ENCODE measurements at regions not wholly inside any gene's neighbourhood (a gene's known extent, or its start where the extent isn't known, plus 50 kb on each side); places are given as distances from the start of the nearest gene placed in this dataset.
"Not testable (repeated sequence)": the region's sequence is repeated elsewhere in the genome, so short reads cannot be mapped to it uniquely, and the experiment has no call there.

GRCh38 chr17:77528516-77529327 lies 388.0 kb downstream of the SEC14L1 start:
- Histone ChIP-seq H3K27me3 (ENCODE audit: control insufficient read depth, insufficient read depth, low read length) (peaks cover 28% of the 10 kb centered on the region), H3K4me3 (ENCODE audit: low read depth, low read length) (peak overlapping the region; percentile 41), H3K27ac (ENCODE audit: low read depth, low read length) (no peak overlapping the region), H3K9me3 (ENCODE audit: control insufficient read depth, insufficient read depth, low read length) (peaks cover 10% of the 10 kb centered on the region)
- CTCF ChIA-PET = no interaction called here
- DNase-seq (ENCODE audit: low read depth, low spot score) = no peak
- POLR2A ChIA-PET = interaction anchor here (1.3 kb wide), 1 partner anchor 430 kb away, joined by 3 read pairs; the partner anchor contains the start of gene TNRC6C
- TF ChIP-seq CTCF (IDR thresholded peaks at IDR 0.05; ENCODE audit: low read depth, low read length) = no peak

- no peak for DNase-seq (ENCODE audit: low read depth, low spot score)
- Histone ChIP-seq H3K27me3 (ENCODE audit: control insufficient read depth, insufficient read depth, low read length) (peaks cover 28% of the 10 kb centered on the region), H3K4me3 (ENCODE audit: low read depth, low read length) (no peak overlapping the region), H3K9me3 (ENCODE audit: control insufficient read depth, insufficient read depth, low read length) (peaks cover 15% of the 10 kb centered on the region), H3K27ac (ENCODE audit: low read depth, low read length) (no peak overlapping the region)
- CTCF ChIA-PET = no interaction called here
- TF ChIP-seq CTCF (IDR thresholded peaks at IDR 0.05; ENCODE audit: low read depth, low read length) = no peak
- POLR2A ChIA-PET = interaction anchor here (1.3 kb wide), 1 partner anchor 429 kb away, joined by 3 read pairs; the partner anchor contains the start of gene TNRC6C
Measured at GRCh38 chr17:77529328-77529650, 388.5 kb downstream of the SEC14L1 start.

GRCh38 chr17:77530591-77530990 lies 389.8 kb downstream of the SEC14L1 start:
- no peak for DNase-seq (ENCODE audit: low read depth, low spot score)
- no peak for TF ChIP-seq CTCF (IDR thresholded peaks at IDR 0.05; ENCODE audit: low read depth, low read length)
- Histone ChIP-seq H3K27me3 (ENCODE audit: control insufficient read depth, insufficient read depth, low read length) (peaks cover 28% of the 10 kb centered on the region), H3K9me3 (ENCODE audit: control insufficient read depth, insufficient read depth, low read length) (peaks cover 15% of the 10 kb centered on the region), H3K27ac (ENCODE audit: low read depth, low read length) (no peak overlapping the region), H3K4me3 (ENCODE audit: low read depth, low read length) (no peak overlapping the region)
- ChIA-PET POLR2A (interaction anchor here (1.5 kb wide), 1 partner anchor 428 kb away, joined by 3 read pairs; the partner anchor contains the start of gene TNRC6C), CTCF (interaction anchor here (0.7 kb wide), 1 partner anchor 12 kb away, joined by 3 read pairs; no protein-coding TSS in a partner anchor)

- peaks cover 28% of the 10 kb centered on the region for H3K27me3 ChIP-seq (ENCODE audit: control insufficient read depth, insufficient read depth, low read length)
- TF ChIP-seq CTCF (IDR thresholded peaks at IDR 0.05; ENCODE audit: low read depth, low read length) = no peak
- no peak overlapping the region for H3K4me3 ChIP-seq (ENCODE audit: low read depth, low read length)
- H3K27ac ChIP-seq (ENCODE audit: low read depth, low read length) = no peak overlapping the region
- ChIA-PET POLR2A (interaction anchor here (1.5 kb wide), 1 partner anchor 427 kb away, joined by 3 read pairs; the partner anchor contains the start of gene TNRC6C), CTCF (no interaction called here)
- peaks cover 11% of the 10 kb centered on the region for H3K9me3 ChIP-seq (ENCODE audit: control insufficient read depth, insufficient read depth, low read length)
- DNase-seq (ENCODE audit: low read depth, low spot score) = no peak
Measured at GRCh38 chr17:77531002-77531401, 390.2 kb downstream of the SEC14L1 start.

- no peak for TF ChIP-seq CTCF (IDR thresholded peaks at IDR 0.05; ENCODE audit: low read depth, low read length)
- Histone ChIP-seq H3K9me3 (ENCODE audit: control insufficient read depth, insufficient read depth, low read length) (peaks cover 5% of the 10 kb centered on the region; the same call in 1 of the 2 replicates), H3K4me3 (ENCODE audit: low read depth, low read length) (no peak overlapping the region), H3K27ac (ENCODE audit: low read depth, low read length) (no peak overlapping the region), H3K27me3 (ENCODE audit: control insufficient read depth, insufficient read depth, low read length) (peaks cover 28% of the 10 kb centered on the region)
- ChIA-PET POLR2A (interaction anchor here (0.6 to 1.5 kb wide), 2 partner anchors 190 to 427 kb away, joined by 3 read pairs; partner anchors contain the start of gene TNRC6C), CTCF (interaction anchor here (0.8 kb wide), 1 partner anchor 481 kb away, joined by 3 read pairs; no protein-coding TSS in a partner anchor)
- no peak for DNase-seq (ENCODE audit: low read depth, low spot score)
Measured at GRCh38 chr17:77531641-77532040, 390.9 kb downstream of the SEC14L1 start.

DNA sequence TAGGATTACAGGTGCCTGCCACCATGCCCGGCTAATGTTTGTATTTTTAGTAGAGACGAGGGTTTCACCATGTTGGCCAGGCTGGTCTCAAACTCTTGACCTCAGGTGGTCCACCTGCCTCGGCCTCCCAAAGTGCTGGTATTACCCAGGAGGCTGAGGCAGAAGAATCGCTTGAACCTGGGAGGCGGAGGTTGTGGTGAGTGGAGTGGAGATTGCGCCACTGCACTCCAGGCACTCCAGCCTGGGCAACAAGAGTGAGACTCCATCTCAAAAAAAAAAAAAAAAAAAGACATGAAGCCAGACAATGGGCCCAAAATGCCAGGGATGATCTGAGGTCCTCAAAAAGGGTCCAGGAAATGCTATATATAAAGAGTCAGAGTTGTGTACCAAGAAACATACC lies 392.9 kb downstream of the SEC14L1 start:
- H3K9me3 ChIP-seq (ENCODE audit: control insufficient read depth, insufficient read depth, low read length); H3K4me3 ChIP-seq (ENCODE audit: low read depth, low read length); H3K27ac ChIP-seq (ENCODE audit: low read depth, low read length); DNase-seq (ENCODE audit: low read depth, low spot score); POLR2A ChIA-PET; CTCF ChIA-PET: not testable (repeated sequence)
- H3K27me3 ChIP-seq (ENCODE audit: control insufficient read depth, insufficient read depth, low read length) = peaks cover 21% of the 10 kb centered on the region
